ENCODE measurements at regions not wholly inside any gene's neighbourhood (a gene's known extent, or its start where the extent isn't known, plus 50 kb on each side); places are given as distances from the start of the nearest gene placed in this dataset.
"Not testable (repeated sequence)": the region's sequence is repeated elsewhere in the genome, so short reads cannot be mapped to it uniquely, and the experiment has no call there.

DNA sequence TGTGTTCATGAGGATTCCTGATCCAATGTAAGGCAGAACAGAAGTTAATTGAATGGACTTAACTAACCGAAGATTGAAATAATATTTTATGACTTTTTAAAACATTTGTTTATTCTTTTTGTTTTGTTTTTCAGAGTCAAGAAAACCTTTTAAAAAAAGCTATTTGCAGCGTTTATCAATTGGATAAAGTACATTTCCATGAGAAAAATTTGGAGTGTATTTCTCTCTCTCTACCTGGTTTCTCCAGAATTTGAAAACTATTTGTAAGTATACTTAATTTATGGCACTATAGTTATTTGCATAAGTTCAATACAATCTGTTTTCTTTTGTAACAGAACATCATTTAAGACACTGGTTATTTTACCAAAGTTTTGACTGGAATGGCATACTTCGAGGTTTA, 208.0 kb upstream of the UBL3 start:
- DNase-seq: no peak

DNA sequence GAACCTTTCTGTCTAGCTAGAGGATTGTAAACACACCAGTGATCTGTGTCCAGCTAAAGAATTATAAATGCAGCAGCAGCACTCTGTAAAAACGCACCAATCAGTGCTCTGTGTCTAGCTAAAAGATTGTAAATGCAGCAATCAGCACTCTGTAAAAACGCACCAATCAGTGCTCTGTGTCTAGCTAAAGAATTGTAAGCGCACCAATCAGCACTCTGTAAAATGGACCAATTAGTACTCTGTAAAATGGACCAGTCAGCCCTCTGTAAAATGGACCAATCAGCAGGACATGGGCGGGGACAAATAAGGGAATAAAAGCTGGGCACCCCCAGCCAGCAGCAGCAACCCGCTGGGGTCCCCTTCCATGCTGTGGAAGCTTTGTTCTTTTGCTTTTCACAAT, 204.1 kb upstream of the UBL3 start:
- not testable (repeated sequence) for DNase-seq

DNA sequence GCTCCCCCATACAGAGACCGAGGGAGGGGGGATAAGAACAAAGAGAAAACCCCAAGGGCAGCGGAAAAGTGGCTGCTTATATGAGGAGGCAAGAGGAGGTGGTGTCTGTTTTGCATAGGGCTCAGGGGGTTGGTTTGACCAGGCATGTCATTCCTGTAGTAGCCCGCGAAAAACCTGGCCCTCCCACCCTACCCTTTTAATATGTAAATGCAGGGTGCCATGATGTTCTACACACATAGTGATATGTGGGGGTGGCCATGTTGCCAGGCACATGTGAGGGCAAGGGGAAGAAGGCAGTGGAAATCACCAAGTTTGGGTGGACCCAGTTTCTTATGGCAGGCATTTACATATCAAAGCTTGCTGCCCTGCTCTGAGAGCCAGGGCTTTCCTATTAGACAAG, 203.5 kb upstream of the UBL3 start:
- DNase-seq: no peak

DNA sequence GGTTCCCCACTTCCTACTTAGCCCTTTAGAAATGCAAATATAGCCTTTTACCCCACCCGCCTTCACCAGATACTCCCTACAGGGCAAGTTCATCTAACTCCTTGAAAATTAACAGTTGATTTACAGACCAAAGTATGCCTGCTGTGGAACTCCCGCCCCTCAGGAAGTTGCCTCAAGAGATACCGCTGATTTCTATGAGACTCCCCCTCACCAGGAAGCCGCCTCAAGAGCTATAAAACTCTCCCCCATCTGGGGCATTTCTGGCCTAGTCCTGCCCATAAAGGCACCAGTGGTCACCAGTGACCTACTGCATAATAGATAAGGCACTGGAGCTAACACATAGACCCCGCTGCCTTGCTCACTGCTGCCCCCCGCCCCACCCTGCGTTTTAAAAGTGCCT, 201.7 kb upstream of the UBL3 start:
- no peak for DNase-seq

DNA sequence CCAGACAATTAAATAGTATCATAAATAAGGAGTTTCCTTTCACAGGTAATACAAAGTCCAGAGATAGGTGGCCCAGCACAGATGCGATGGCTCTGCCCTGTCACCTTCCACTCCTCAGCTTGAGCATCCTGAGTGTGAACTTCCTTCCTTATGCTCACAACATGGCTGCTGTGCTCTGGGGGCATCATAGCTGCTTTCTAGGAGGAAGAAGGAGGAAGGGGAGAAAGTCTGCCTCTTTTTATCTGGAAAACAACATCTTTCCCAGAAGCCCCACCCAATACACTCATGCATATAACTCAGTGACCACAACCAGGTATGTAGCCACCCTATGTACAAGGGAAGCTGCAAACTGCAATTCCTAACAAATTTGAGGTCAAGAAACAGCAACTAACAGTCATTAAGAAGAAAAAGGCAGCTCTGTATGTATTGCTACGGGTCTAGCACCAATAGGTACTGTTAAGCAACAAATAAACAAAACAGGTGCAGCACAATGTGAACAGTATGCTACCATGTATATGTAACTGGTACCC, 201.2 kb upstream of the UBL3 start:
- no peak for DNase-seq

DNA sequence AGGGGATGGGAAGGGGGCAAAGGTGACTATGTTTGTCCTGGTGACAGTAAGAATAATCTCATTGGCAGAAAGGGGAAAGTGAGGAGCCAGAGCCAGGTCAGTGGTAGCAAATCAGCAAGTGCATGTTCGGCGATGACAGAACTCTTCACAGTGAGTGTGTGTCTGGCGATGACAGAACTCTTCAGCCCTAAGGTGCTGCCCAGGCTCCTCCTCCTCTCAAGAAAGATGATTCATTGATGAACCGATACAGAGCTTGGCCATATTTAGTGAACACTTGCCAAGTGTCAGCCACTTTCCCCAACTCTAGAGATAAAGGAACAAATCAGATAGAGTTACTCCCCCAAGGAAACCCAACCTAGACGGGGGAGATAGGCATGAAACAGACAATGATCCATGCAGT, 199.3 kb upstream of the UBL3 start:
- no peak for DNase-seq

DNA sequence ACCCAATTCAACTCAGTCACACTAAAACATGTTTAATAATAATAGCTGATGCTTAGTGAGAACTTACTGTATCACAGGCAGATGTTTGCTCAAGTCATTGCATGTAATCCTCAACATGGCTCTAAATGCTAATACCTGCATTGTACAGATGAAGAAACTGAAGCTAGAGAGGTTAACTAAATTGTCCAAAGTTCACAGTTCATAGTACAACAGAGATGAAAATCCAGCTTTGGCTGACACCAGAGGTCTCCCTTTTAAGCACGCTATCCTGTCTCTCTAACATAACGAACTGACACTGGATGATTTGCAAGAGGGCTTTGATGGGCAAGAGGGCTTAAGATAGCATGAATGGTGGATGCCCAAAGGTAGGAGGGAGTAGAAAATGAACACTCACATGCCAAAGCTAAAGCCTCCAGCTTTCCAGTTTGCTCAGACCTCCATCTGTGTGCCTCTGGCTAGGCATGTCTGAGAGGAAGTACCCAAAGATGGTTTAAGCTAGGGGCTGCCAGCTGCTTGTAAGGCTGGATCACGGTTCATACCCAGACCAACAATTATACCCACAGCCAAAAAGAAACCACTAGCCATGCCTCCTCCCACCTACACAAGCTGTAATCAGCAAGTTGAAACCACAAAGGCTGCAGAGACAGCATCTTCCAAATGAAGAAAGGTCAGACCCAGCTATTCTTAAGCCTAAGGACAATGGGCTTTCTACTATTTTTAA, 196.9 kb upstream of the UBL3 start:
- DNase-seq: no peak

DNA sequence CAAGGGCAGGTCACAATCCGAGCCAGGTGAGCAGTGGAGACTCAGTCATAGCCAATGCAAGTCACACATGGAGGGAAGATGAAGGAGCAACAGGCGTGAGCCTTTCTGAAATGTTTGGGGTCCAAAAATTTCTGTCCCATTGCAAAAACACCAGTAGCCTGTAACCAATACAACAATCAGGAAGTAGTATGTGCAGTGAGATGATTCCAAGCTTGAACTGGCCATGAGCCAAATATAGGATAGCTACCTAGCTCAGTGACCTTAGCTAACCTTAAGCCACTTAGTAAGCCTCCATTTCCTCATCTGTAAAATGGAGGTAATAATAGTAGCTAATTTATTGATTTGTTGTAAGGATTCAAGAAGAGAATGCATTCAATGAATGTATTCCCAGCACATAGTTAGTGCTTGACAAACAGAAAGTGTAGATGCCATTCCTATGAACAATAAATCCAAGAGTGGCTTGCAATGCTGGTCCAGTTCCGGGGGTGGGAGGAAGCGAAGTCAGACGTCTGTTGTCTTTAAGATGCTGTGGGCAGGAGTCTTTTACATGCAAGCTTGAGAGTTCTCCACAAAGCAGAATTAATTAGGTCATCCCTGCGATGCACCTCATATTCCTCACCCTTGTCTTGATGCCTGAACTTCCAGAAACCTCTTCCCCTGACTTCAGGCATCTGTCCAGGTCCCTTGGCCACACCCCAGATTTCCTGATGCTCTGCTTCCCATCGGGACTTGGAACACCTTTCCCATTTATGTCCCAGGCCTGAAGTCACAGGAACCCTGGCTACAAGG, 195.7 kb upstream of the UBL3 start:
- no peak for DNase-seq

DNA sequence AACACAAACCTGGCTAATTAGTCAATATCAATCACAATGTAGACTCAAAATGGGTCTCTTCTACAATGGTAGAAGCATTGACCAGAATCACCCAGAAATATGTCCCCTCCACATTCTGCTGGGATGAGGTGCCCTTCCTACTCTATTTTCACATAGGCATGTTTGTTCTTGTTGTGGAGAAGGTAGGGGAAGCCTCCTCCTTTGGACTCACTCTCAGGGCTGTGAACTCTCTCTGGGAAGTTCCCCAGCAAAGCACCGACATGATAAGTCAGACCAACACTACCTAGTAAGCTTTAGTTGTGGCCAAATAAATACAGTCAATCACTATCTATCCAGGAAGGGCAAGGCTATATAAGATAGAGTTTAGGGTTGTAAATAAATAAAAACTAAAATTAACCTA, 194.5 kb upstream of the UBL3 start:
- no peak for DNase-seq

DNA sequence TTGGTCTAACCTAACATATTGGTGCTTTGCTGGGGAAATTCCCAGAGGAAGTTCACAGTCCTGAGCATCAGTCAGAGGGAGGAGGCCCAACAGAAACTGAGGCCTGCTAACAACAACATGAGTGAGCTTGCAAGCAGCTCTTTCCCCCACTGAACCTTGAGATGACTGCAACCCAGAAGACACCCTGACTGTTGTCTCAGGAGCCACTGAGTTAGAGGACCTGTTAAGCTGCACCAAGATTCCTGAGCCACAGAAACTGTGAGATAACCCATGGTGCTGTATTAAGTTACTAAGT, 193.2 kb upstream of the UBL3 start:
- no peak for DNase-seq

DNA sequence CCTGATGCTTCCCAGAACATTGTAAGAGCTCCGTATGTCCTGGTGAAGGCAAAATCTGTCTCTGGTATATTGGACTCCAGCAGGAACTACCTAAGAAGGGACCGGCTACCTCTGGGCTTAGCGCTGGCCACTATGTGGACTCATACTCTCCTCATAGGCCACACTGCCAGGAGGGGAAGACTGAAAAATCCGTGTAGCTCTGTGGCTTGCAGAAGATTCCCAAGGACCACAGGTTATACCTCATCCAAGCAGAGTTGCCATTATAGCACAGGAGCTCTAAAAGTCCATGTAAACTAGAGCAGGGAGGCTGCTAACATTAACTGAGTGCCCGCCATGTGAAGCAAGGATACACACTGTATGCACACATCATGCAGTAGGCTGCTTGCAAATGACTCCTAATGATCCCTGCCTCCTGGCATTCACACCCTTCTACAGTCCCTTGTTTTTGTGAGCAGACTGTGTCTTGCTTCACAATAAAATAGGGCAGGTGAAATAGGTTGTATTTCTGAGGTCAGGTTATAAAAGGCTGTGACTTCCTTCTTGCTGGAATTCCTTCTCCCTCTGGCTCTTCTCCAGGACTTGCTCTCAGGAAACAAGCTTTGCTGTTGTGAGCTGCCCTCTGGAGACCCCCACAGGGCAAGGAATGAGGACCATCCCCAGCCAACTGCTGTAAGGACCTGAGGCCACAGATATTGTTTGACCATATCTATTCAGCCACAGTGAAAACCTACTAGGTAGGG, 192.6 kb upstream of the UBL3 start:
- DNase-seq: no peak

DNA sequence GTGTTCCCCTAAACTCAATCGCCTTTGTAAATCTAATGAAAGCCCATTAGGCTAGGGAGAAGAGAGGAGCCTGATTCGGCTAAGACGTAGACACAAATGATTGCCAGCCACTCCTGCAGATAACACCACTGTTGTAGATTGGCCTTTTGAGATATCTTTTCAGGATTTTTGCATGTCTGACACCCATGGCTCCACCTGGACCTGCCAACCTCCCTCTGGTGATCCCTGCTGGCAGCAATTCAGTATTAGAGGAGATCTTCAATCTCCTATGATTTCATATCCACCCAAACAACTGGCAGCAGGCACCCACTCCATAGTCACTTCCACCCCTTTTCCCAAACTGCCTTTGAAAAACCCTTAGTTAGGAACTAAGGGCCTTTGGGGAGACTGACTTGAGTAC, 191.9 kb upstream of the UBL3 start:
- no peak for DNase-seq

DNA sequence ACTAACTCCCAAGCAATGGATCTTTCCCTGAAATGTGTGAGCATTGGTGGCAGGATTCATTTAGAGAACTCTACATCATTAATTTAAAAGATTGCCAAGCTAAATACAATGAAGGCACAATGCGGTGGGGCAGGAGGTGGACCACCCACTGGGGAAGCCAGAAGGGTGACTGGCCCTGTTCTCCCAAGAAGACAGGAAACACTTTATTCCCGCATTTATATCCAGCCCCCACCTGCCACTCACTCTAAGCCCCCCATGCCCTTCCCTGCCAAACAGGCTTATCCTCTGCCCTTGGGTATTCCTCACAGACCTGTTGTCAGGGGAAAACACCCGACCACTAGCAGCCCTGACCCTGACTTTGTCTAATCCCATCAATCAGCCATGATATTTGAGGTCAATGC, 189.1 kb upstream of the UBL3 start:
- no peak for DNase-seq

DNA sequence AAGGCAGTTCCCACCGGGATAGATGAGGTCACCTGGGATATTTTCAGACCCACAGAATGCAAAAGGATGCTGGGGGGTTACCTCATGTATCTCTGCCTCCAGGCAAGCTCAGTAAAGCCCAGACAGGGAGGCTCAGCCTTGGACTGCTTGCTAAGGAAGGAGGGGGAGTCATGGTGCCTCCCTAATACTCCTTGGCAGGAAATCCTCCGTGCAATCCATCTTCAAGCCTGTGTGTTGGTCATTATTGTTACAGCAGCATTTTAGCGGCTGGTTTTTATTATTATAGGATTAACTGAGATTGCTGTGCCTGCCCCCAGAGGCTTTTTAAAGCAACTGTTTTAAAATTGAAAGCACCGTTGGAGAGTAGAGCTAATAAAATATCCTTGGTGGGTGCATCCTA, 188.5 kb upstream of the UBL3 start:
- no peak for DNase-seq

DNA sequence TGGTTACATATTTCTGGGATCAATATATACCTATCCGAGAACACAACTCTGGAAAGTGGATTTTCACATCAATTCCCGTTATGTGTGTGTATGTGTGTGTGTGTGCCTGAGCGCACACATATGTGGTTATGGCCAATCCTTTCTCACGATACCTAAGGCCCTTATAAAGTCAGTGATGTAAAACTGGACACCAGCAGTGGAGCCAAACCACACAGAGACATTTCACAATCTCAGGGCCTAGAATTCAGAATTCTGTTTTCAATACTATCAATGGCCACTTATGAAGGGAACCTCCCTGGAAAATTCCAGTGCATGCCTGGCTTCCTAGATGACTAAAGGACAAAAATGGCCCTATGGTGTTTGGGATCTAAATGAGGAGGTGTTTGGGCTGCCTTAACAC, 187.3 kb upstream of the UBL3 start:
- no peak for DNase-seq

DNA sequence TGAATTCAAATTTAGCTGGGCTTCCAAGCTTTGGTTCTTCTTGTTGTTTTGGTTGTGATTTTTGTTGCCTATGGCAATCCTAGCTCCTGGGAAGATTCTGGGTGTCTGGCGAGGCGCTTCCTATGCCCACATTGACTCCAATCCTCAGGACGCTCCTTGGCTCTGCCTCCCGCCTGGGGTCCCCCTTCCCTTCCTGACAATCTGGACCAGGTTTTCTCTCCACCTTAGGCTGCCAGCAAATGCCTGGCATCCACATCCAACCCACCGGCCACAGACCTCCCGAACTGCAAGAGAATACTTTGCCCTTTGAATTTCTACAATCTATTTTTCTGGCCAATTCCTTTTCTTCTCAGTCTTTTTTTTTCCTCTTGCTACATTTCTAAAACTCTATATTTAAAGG, 186.9 kb upstream of the UBL3 start:
- no peak for DNase-seq

DNA sequence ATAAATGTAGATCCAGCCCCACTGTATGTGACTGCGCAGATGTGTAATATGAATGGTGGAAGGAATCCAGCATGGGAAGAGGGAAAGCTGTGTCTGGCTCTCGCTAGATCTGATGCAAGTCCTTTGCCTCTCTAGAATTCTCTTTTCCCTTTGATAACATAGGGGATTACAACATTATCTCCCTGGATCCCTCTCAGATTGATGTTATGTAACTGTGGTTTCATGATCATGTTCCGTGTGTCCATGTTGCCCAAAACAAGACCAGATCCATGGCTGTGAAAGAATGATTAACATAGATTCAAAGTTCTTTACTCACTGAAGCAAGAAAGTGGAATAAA, 184.0 kb upstream of the UBL3 start:
- no peak for DNase-seq

DNA sequence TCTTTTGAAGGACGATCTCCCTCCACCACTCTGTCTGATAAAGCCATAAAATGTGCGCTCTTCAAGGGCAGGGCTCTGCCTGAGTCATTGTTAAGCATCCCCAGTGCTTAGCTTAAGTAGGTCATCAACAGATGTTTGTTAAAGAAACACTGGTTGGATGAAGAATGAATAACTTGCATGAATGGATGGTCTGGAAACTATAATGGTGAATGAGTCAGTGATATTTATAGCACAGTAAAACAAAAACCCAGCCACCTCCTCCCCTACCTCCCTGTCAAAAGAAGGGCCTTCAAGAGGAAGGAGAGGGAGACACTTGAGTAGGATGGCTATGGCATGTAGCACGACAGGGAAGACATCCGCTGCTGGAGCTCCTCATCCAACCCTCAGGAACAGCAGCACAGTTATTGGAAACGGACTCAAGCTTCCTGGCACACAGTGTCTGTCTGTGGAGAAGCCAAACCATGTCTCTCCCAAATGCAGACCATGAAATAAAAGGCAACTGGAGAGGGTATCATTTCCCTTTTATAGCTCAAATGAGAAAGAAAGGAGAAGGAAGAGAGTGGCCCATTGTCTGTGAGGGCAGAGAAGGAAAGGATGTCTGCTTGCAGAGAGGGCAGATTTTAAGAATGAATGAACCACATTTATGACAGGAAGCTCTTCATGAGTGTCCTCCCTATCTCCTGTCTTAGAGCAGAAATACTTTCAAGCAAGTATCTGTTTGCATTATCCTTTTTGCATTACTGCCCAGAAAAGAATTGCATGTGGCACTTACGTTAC, 183.5 kb upstream of the UBL3 start:
- no peak for DNase-seq

DNA sequence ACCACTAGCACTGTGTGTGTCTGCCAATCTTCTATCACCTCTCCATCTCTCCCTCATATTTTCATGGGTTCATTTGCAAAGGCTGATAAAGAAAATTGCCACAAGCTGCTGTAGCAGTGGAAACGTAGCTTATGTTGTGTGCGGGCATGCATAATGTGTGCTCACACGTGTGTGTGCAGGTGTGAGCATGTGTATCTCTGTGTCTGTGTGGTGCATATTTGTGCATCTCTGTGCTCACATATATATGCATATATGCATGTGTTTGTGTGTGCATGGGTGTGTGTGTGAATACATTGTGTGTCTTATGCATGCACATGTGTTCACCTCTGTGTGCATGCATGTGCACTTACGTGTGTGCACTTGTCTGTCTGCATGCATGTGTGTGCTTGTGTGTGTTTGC, 181.8 kb upstream of the UBL3 start:
- no peak for DNase-seq

DNA sequence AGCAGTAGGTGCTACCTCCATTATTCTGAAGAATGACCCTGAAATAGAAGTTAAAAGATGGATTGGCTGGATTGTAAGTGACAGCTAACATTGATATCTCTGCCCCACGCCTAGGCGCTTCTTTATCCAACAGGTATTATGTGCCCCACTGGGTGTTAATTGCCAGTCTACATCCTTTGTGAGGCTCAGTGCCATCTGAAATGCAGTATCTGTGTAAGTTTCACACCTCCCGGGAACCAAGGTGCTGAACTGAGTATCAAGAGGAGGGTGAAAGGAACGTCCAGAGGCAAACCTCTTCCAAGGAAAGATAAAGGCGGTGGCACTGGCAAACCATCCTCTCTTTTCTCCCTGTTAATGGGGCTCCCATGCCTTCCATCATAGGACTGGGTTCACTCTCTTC, 181.1 kb upstream of the UBL3 start:
- no peak for DNase-seq

DNA sequence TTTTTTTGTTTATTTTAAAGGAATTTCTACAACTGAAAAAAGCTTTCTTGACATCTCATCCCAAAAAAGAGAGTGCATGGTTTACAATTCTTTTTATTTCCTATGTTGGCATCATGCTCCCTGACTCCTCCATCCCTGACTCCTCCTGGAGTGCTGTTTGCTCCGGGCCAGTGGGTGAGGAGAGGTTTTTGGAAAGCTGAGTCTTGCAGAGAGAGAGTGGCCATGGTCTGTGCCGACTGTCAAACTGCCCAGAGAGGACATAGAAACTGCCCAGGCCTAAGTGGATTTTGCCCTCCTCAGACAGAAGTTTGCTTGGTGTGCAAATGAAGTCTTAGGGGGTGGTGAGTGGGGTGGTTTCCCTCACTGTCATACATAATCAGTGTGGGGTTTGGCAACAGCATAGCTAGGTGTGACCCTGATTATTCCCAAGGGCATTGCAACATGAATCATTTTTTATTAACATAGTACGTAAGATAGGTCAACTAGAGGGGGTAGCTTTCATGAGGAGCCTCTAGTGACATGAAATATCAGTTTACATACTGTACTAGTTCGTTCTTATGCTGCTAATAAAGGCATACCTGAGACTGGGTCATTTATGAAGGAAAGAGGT, 179.8 kb upstream of the UBL3 start:
- no peak for DNase-seq

DNA sequence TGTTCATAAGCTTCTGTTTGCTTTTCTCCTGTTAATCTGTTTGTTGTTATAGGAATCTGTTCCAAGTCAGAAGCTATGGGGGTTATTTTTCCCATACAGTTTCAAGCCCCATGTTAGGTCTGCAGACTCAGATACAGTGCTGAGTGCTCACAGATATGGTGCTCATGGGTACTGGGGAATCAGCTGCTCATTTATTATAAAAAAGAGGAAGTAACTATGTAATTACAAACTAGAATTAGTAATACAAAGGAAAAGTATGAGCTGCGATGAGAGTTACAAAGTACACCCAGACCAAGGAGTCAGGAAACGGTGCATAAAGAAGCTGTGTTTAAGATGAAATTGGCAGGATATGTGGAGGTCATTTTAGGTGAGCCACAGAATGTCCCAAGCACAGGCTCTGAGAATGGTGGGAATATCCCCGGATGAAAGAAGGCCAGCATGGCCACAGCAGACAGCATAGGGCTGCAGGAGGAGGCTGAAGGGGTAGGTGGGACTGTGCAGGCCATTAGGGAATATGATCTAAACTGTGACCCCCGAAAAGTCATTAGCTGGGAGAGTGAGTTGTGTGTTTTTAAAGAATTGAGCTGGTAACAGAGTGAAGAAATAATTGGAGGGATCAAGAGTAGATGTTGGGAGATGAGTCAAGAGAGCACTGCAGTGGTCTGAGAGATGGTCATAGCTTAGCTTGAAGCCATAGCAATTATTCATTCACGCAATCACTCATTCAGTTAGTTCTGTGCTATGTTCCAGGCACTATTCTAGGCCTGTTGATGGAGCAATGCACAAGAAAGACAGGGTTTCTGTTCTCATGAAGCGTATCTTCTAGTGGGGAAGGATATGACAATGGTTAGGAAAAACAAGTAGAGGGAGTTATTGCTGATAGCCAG, 177.4 kb upstream of the UBL3 start:
- DNase-seq: no peak

All from NCI-H748 treated with DMSO at 0.1 percent for 48 hours (cell line).